ENCODE measurements at regions not wholly inside any gene's neighbourhood (a gene's known extent, or its start where the extent isn't known, plus 50 kb on each side); places are given as distances from the start of the nearest gene placed in this dataset.
"Not testable (repeated sequence)": the region's sequence is repeated elsewhere in the genome, so short reads cannot be mapped to it uniquely, and the experiment has no call there.

- H3K4me3 ChIP-seq, H3K4me1 ChIP-seq, H3K9me3 ChIP-seq, H3K36me3 ChIP-seq, H3K27me3 ChIP-seq, H3K27ac ChIP-seq, DNase-seq: not testable (repeated sequence)
These were observed 63.1 kb upstream of the POTEC start for GRCh38 chr18:14606546-14606945.

GRCh38 chr18:14607360-14607759 is 64.0 kb upstream of the POTEC start:
- not testable (repeated sequence) for H3K4me3 ChIP-seq, H3K27me3 ChIP-seq, H3K4me1 ChIP-seq, DNase-seq, H3K27ac ChIP-seq, H3K36me3 ChIP-seq, H3K9me3 ChIP-seq

GRCh38 chr18:14612422-14612821 is 69.0 kb upstream of the POTEC start:
- not testable (repeated sequence) for H3K27ac ChIP-seq, H3K36me3 ChIP-seq, DNase-seq, H3K4me1 ChIP-seq, H3K4me3 ChIP-seq, H3K27me3 ChIP-seq, H3K9me3 ChIP-seq

GRCh38 chr18:14614485-14614884 is 71.1 kb upstream of the POTEC start:
- H3K27me3 ChIP-seq, H3K9me3 ChIP-seq, H3K27ac ChIP-seq, H3K4me1 ChIP-seq, H3K36me3 ChIP-seq, DNase-seq, H3K4me3 ChIP-seq: not testable (repeated sequence)

- H3K36me3 ChIP-seq: not testable (repeated sequence)
These were observed 83.9 kb upstream of the POTEC start for GRCh38 chr18:14627336-14627735.

GRCh38 chr18:14628323-14628978 is 85.1 kb upstream of the POTEC start:
- H3K27me3 ChIP-seq, H3K4me1 ChIP-seq, H3K9me3 ChIP-seq, H3K4me3 ChIP-seq, DNase-seq, H3K36me3 ChIP-seq, H3K27ac ChIP-seq: not testable (repeated sequence)

More at GRCh38 chr18:14627336-14627735, 83.9 kb upstream of the POTEC start:
- not testable (repeated sequence) for DNase-seq, H3K4me1 ChIP-seq, H3K27ac ChIP-seq, H3K27me3 ChIP-seq, H3K4me3 ChIP-seq, H3K9me3 ChIP-seq

GRCh38 chr18:14628979-14629325 is 85.6 kb upstream of the POTEC start:
- not testable (repeated sequence) for H3K9me3 ChIP-seq, DNase-seq, H3K27me3 ChIP-seq, H3K36me3 ChIP-seq, H3K4me3 ChIP-seq, H3K4me1 ChIP-seq, H3K27ac ChIP-seq

GRCh38 chr18:14632976-14633375 is 89.6 kb upstream of the POTEC start:
- H3K36me3 ChIP-seq, H3K27me3 ChIP-seq, H3K27ac ChIP-seq, H3K4me3 ChIP-seq, H3K9me3 ChIP-seq, DNase-seq, H3K4me1 ChIP-seq: not testable (repeated sequence)

- not testable (repeated sequence) for H3K27me3 ChIP-seq, H3K4me3 ChIP-seq, H3K4me1 ChIP-seq, H3K27ac ChIP-seq, DNase-seq, H3K9me3 ChIP-seq, H3K36me3 ChIP-seq
These were observed 94.6 kb upstream of the POTEC start for GRCh38 chr18:14638008-14638407.

- not testable (repeated sequence) for H3K27me3 ChIP-seq, H3K4me1 ChIP-seq, H3K4me3 ChIP-seq, H3K27ac ChIP-seq, H3K9me3 ChIP-seq, H3K36me3 ChIP-seq
- peak in 1 of 3 donors; percentile 51 for DNase-seq
These were observed 97.7 kb upstream of the POTEC start for GRCh38 chr18:14641121-14641520.

- DNase-seq, H3K4me1 ChIP-seq, H3K9me3 ChIP-seq, H3K36me3 ChIP-seq, H3K4me3 ChIP-seq, H3K27ac ChIP-seq, H3K27me3 ChIP-seq: not testable (repeated sequence)
These were observed 100.4 kb upstream of the POTEC start for GRCh38 chr18:14643715-14644290.

- H3K9me3 ChIP-seq, H3K4me3 ChIP-seq, H3K27ac ChIP-seq, H3K27me3 ChIP-seq, H3K36me3 ChIP-seq, H3K4me1 ChIP-seq, DNase-seq: not testable (repeated sequence)
These were observed 54.9 kb upstream of the ANKRD30B start for GRCh38 chr18:14693051-14693450.

- not testable (repeated sequence) for H3K4me3 ChIP-seq, H3K36me3 ChIP-seq, H3K9me3 ChIP-seq, H3K27me3 ChIP-seq, H3K27ac ChIP-seq, DNase-seq, H3K4me1 ChIP-seq
These were observed 54.1 kb upstream of the ANKRD30B start for GRCh38 chr18:14693882-14694281.

GRCh38 chr18:14698006-14698405 is 50.0 kb upstream of the ANKRD30B start:
- H3K27me3 ChIP-seq, H3K27ac ChIP-seq, H3K4me3 ChIP-seq, H3K9me3 ChIP-seq, H3K4me1 ChIP-seq, DNase-seq, H3K36me3 ChIP-seq: not testable (repeated sequence)
